ENCODE measurements at regions not wholly inside any gene's neighbourhood (a gene's known extent, or its start where the extent isn't known, plus 50 kb on each side); places are given as distances from the start of the nearest gene placed in this dataset.
"Not testable (repeated sequence)": the region's sequence is repeated elsewhere in the genome, so short reads cannot be mapped to it uniquely, and the experiment has no call there.

GRCh38 chr13:78520425-78520824 lies 82.9 kb downstream of the POU4F1 start:
- FAIRE-seq (no peak), DNase-seq (ENCODE audit: low spot score) (no peak), ATAC-seq (no peak)
- Histone ChIP-seq H3K9ac (ENCODE audit: insufficient read depth, low read depth, low read length) (no peak overlapping the region), H3K4me2 (ENCODE audit: low read depth, low read length) (no peak overlapping the region), H3K4me3 (replicated peaks in 1 of 3; ENCODE audit: insufficient read depth in 1 of 3, low read depth in 2 of 3, low read length in 3 of 3) (no peak overlapping the region), H2AFZ (ENCODE audit: low read length) (no peak overlapping the region), H3K9me3 (ENCODE audit: low read length) (no peaks in the 10 kb centered on the region), H3K36me3 (replicated peaks in 1 of 2; ENCODE audit: control insufficient read depth in 1 of 2, insufficient read depth in 2 of 2, low read length in 2 of 2) (no peaks in the 10 kb centered on the region), H3K79me2 (ENCODE audit: insufficient read depth, low read length) (no peaks in the 10 kb centered on the region), H3K27me3 (ENCODE audit: control insufficient read depth in 1 of 2, insufficient read depth in 2 of 2, low read length in 2 of 2) (no peaks in the 10 kb centered on the region), H3K27ac (ENCODE audit: extremely low read length, insufficient read depth, low read length) (no peak overlapping the region), H4K20me1 (ENCODE audit: insufficient read depth, low read length) (no peaks in the 10 kb centered on the region), H3K4me1 (ENCODE audit: insufficient read depth, low read length) (no peaks in the 10 kb centered on the region)
- TF ChIP-seq ZNF777 (CRISPR knock-in tag; IDR thresholded peaks at IDR 0.05), result no peak
- TF ChIP-seq TCF7 (IDR thresholded peaks at IDR 0.05; ENCODE audit: low read depth), result no peak
- TF ChIP-seq MAFG (CRISPR knock-in tag; IDR thresholded peaks at IDR 0.05), result no peak
- TF ChIP-seq ZNF552 (CRISPR knock-in tag; IDR thresholded peaks at IDR 0.05; ENCODE audit: borderline replicate concordance), result no peak
- TF ChIP-seq ZNF570 (CRISPR knock-in tag; IDR thresholded peaks at IDR 0.05; ENCODE audit: borderline replicate concordance), result no peak
- no peak for TF ChIP-seq ZSCAN22 (CRISPR knock-in tag; IDR thresholded peaks at IDR 0.05)
- no peak for TF ChIP-seq ZBTB21 (CRISPR knock-in tag; IDR thresholded peaks at IDR 0.05)
- TF ChIP-seq MIXL1 (CRISPR knock-in tag; IDR thresholded peaks at IDR 0.05), result no peak
- no peak for TF ChIP-seq YEATS2 (CRISPR knock-in tag; IDR thresholded peaks at IDR 0.05; ENCODE audit: borderline replicate concordance)
- no peak for TF ChIP-seq TEF (CRISPR knock-in tag; IDR thresholded peaks at IDR 0.05)
- CTCF ChIA-PET (ENCODE audit: low intra/inter-chr PET ratio, low total read pairs), result no interaction called here
- 0% methylated on average over 2 of the region's 2 CpGs for WGBS (ENCODE audit: low lambda C conversion rate)
- no TSS peak for BruUV-seq (replicated peaks)
- intact Hi-C loops (cut with micrococcal nuclease; ENCODE audit: unreplicated experiment) (no loop called here), in situ Hi-C loops (cut with HindIII; ENCODE audit: extremely low pct_ligation_motif_present, low pct_unique_long_range_greater_than_20kb) (no loop called here)
- POLR2A ChIA-PET, result no interaction called here

GRCh38 chr13:78518482-78518881 lies 84.9 kb downstream of the POU4F1 start:
- FAIRE-seq; CTCF ChIA-PET (ENCODE audit: low intra/inter-chr PET ratio, low total read pairs); ATAC-seq; H4K20me1 ChIP-seq (ENCODE audit: insufficient read depth, low read length); H3K4me1 ChIP-seq (ENCODE audit: insufficient read depth, low read length); intact Hi-C loops (cut with micrococcal nuclease; ENCODE audit: unreplicated experiment); DNase-seq (ENCODE audit: low spot score); H2AFZ ChIP-seq (ENCODE audit: low read length); H3K4me3 ChIP-seq (replicated peaks in 1 of 3; ENCODE audit: insufficient read depth in 1 of 3, low read depth in 2 of 3, low read length in 3 of 3); H3K27ac ChIP-seq (ENCODE audit: extremely low read length, insufficient read depth, low read length); H3K79me2 ChIP-seq (ENCODE audit: insufficient read depth, low read length); H3K27me3 ChIP-seq (ENCODE audit: control insufficient read depth in 1 of 2, insufficient read depth in 2 of 2, low read length in 2 of 2); H3K9me3 ChIP-seq (ENCODE audit: low read length); in situ Hi-C loops (cut with HindIII; ENCODE audit: extremely low pct_ligation_motif_present, low pct_unique_long_range_greater_than_20kb); BruUV-seq (replicated peaks); H3K4me2 ChIP-seq (ENCODE audit: low read depth, low read length); POLR2A ChIA-PET; H3K36me3 ChIP-seq (replicated peaks in 1 of 2; ENCODE audit: control insufficient read depth in 1 of 2, insufficient read depth in 2 of 2, low read length in 2 of 2); H3K9ac ChIP-seq (ENCODE audit: insufficient read depth, low read depth, low read length): not testable (repeated sequence)
- 78% methylated on average over 4 of the region's 7 CpGs for WGBS (ENCODE audit: low lambda C conversion rate)

All from HepG2 (cell line).